IMR-90 (cell line): ENCODE measurements at regions not wholly inside any gene's neighbourhood (a gene's known extent, or its start where the extent isn't known, plus 50 kb on each side); places are given as distances from the start of the nearest gene placed in this dataset.

ENCODE experiments used
- ATAC-seq: fragments of 200-7000 bp; cut with Tn5 transposase; 2 replicates; pipeline ENCODE4 v1.9.1; 2020; ENCODE audit warnings: low read depth, mild to moderate bottlenecking, moderate library complexity
- BruUV-seq: library from RNA; stranded (reverse); fragments of 400-500 nt; replicated peaks from 2 replicates; lab custom pipeline; 2021; lab: Mats Ljungman, UMichigan
- CTCF ChIA-PET: fragments of 300-600 bp; formaldehyde crosslinking; extraction: SDS; loops from one replicate; lab custom pipeline; 2021; ENCODE audit warnings: antibody characterized with exemption; lab: Yijun Ruan, JAX
- POLR2A ChIA-PET: fragments of 300-600 bp; sonication (Branson Sonifier 250); formaldehyde crosslinking; loops from one replicate; lab custom pipeline; 2022; ENCODE audit warnings: antibody characterized with exemption; ENCODE audit not compliant: unreplicated experiment; lab: Charles Lee
- DNase-seq: peaks from one replicate; pipeline ENCODE4 v3.0.0; 2013
- H2AFZ ChIP-seq: replicated peaks from 2 replicates; pipeline ENCODE3; 2013; ENCODE audit warnings: low read length, mild to moderate bottlenecking; ENCODE audit not compliant: poor library complexity
- H2AK5ac ChIP-seq: 2 replicates; pipeline ENCODE4 v1.6.1; 2013; ENCODE audit warnings: low read depth, low read length, inconsistent platforms
- H2AK9ac ChIP-seq: replicated peaks from 2 replicates; pipeline ENCODE3; 2013; ENCODE audit warnings: mild to moderate bottlenecking, low read depth, low read length, moderate library complexity; ENCODE audit not compliant: poor library complexity
- H2BK120ac ChIP-seq: 2 replicates; pipeline ENCODE4 v1.6.1; 2013; ENCODE audit warnings: low read depth, low read length, inconsistent platforms
- H2BK15ac ChIP-seq: 3 replicates; pipeline ENCODE4 v1.6.1; 2013; ENCODE audit warnings: low read depth, low read length, inconsistent platforms
- H2BK20ac ChIP-seq: 2 replicates; pipeline ENCODE4 v1.6.1; 2013; ENCODE audit warnings: low read depth, mild to moderate bottlenecking, inconsistent platforms, low read length, moderate library complexity
- H2BK5ac ChIP-seq: 2 replicates; pipeline ENCODE4 v1.6.1; 2013; ENCODE audit warnings: mild to moderate bottlenecking, low read depth, low read length, inconsistent platforms; ENCODE audit not compliant: poor library complexity, severe bottlenecking
- H3K14ac ChIP-seq: replicated peaks from 2 replicates; pipeline ENCODE4 v1.6.1; 2013; ENCODE audit warnings: low read depth, low read length, inconsistent platforms
- H3K18ac ChIP-seq: 2 replicates; pipeline ENCODE4 v1.6.1; 2013; ENCODE audit warnings: low read depth, low read length, control low read depth
- H3K23ac ChIP-seq: 2 replicates; pipeline ENCODE4 v1.6.1; 2013; ENCODE audit warnings: low read depth, low read length, inconsistent platforms
- H3K27ac ChIP-seq: 2 replicates; pipeline ENCODE4 v1.5.1; 2013; ENCODE audit warnings: mild to moderate bottlenecking, control low read depth, low read length; ENCODE audit not compliant: insufficient read depth
- H3K27me3 ChIP-seq: 2 replicates; pipeline ENCODE4 v1.6.1; 2013; ENCODE audit warnings: low read length; ENCODE audit not compliant: control insufficient read depth, insufficient read depth
- H3K36me3 ChIP-seq: 2 replicates; pipeline ENCODE4 v1.6.1; 2013; ENCODE audit warnings: low read length, mixed read lengths; ENCODE audit not compliant: control insufficient read depth, insufficient read depth
- H3K4ac ChIP-seq: 2 replicates; pipeline ENCODE4 v1.6.1; 2013; ENCODE audit warnings: low read depth, low read length, inconsistent platforms
- H3K4me1 ChIP-seq: 2 replicates; pipeline ENCODE4 v1.6.1; 2013; ENCODE audit warnings: low read length, mixed read lengths; ENCODE audit not compliant: control insufficient read depth, insufficient read depth
- H3K4me2 ChIP-seq: 2 replicates; pipeline ENCODE4 v1.6.1; 2013; ENCODE audit warnings: low read depth, mild to moderate bottlenecking, control low read depth, low read length, moderate library complexity
- H3K4me3 ChIP-seq: 2 replicates; pipeline ENCODE4 v1.5.1; 2013; ENCODE audit warnings: low read depth, mild to moderate bottlenecking, control low read depth, low read length, moderate library complexity; ENCODE audit not compliant: insufficient read depth
- H3K56ac ChIP-seq: 2 replicates; pipeline ENCODE4 v1.6.1; 2013; ENCODE audit warnings: low read length, inconsistent platforms; ENCODE audit not compliant: insufficient read depth; ENCODE audit errors: extremely low read depth
- H3K79me1 ChIP-seq, 2 experiments: 2 replicates each; pipeline ENCODE4 v1.6.1; 2013; ENCODE audit warnings: low read length in 2 of 2, inconsistent platforms in 1 of 2, low read depth in 1 of 2
- H3K9ac ChIP-seq: 2 replicates; pipeline ENCODE4 v1.6.1; 2013; ENCODE audit warnings: low read depth, low read length, control low read depth
- H3K9me1 ChIP-seq: 2 replicates; pipeline ENCODE4 v1.6.1; 2013; ENCODE audit warnings: low read length, inconsistent platforms; ENCODE audit not compliant: insufficient read depth
- H3K9me3 ChIP-seq: 2 replicates; pipeline ENCODE4 v1.6.1; 2013; ENCODE audit warnings: low read length; ENCODE audit not compliant: control insufficient read depth, insufficient read depth
- H4K20me1 ChIP-seq: 2 replicates; pipeline ENCODE4 v1.6.1; 2013; ENCODE audit warnings: low read length, inconsistent platforms; ENCODE audit not compliant: insufficient read depth
- H4K5ac ChIP-seq: 2 replicates; pipeline ENCODE4 v1.6.1; 2013; ENCODE audit warnings: mild to moderate bottlenecking, low read depth, low read length, control low read depth
- H4K8ac ChIP-seq, 2 experiments: 2 replicates each; pipeline ENCODE4 v1.6.1; 2013; ENCODE audit warnings: low read depth in 2 of 2, low read length in 2 of 2, control low read depth in 1 of 2, inconsistent platforms in 1 of 2
- H4K91ac ChIP-seq: 2 replicates; pipeline ENCODE4 v1.6.1; 2013; ENCODE audit warnings: low read depth, low read length, inconsistent platforms; ENCODE audit not compliant: insufficient read depth
- CTCF ChIP-seq: conservative IDR thresholded peaks from 2 replicates; pipeline ENCODE4 v1.5.1; 2012; ENCODE audit warnings: mild to moderate bottlenecking, low read depth, low read length, improper control_type of control experiment
- RAD21 ChIP-seq: IDR thresholded peaks from 2 replicates; pipeline ENCODE4 v1.6.1; 2012; ENCODE audit warnings: low read length, improper control_type of control experiment
- RFX5 ChIP-seq: IDR thresholded peaks from 2 replicates; pipeline ENCODE4 v1.8.0; 2012; ENCODE audit warnings: low read depth, mild to moderate bottlenecking, low read length, moderate library complexity
- USF2 ChIP-seq: fragments of 150-350 bp; IDR thresholded peaks from 2 replicates; pipeline ENCODE4 v1.6.1; 2017; ENCODE audit warnings: mild to moderate bottlenecking, antibody characterized with exemption, low read length, low read depth
- WGBS, 2 experiments: methylation state at CpG; one replicate each; pipeline versions ENCODE4 v1.1.5 to v1.1.7; 2013; ENCODE audit warnings: missing lambda C conversion rate in 2 of 2; ENCODE audit not compliant: insufficient read length in 1 of 2; ENCODE audit errors: extremely low coverage in 2 of 2; 5-methylcytosine and 5-hydroxymethylcytosine counted together
- dilution Hi-C: fragments of 300-500 bp; cut with HindIII; formaldehyde crosslinking; loops from one replicate; pipeline ENCODE4 v1.14.3; 2018; ENCODE audit warnings: low sequenced_read_pairs; ENCODE audit not compliant: unreplicated experiment
- in situ Hi-C: fragments of 300-500 bp; cut with MboI; formaldehyde crosslinking; loops from 3 replicates; pipeline ENCODE4 v1.14.3; 2019; ENCODE audit warnings: low sequenced_read_pairs, inconsistent platforms, mixed read lengths
- intact Hi-C: fragments of 100-400 bp; cut with micrococcal nuclease; formaldehyde crosslinking; loops from 2 replicates; pipeline ENCODE4 v1.10.0; 2022

- dilution Hi-C loops (no loop called here), in situ Hi-C loops (loop anchor here (25.0 kb wide), 2 partner anchors 210 to 310 kb away; no protein-coding TSS in a partner anchor), intact Hi-C loops (no loop called here)
- Histone ChIP-seq H3K9ac (no peak overlapping the region), H2BK20ac (no peak overlapping the region), H3K14ac (no peak overlapping the region), H2BK5ac (no peak overlapping the region), H3K18ac (no peak overlapping the region), H4K5ac (no peak overlapping the region), H3K36me3 (no peaks in the 10 kb centered on the region), H3K23ac (no peak overlapping the region), H4K8ac (no peak overlapping the region), H3K4me3 (no peak overlapping the region), H2BK120ac (no peak overlapping the region), H3K4me2 (no peak overlapping the region), H3K27me3 (no peaks in the 10 kb centered on the region; the same call in 1 of the 2 replicates), H2BK15ac (no peak overlapping the region), H3K4ac (no peak overlapping the region), H2AK5ac (no peak overlapping the region), H3K79me1 (no peaks in the 10 kb centered on the region), H3K9me1 (no peaks in the 10 kb centered on the region), H4K91ac (no peak overlapping the region), H4K20me1 (no peaks in the 10 kb centered on the region), H3K56ac (no peak overlapping the region), H3K4me1 (no peaks in the 10 kb centered on the region), H2AK9ac (no peak overlapping the region), H3K9me3 (no peaks in the 10 kb centered on the region), H3K27ac (no peak overlapping the region), H2AFZ (peak overlapping the region; percentile 65)
- BruUV-seq = no TSS peak
- TF ChIP-seq CTCF = peak; percentile 30
- TF ChIP-seq RAD21 = peak; percentile 34; the same call in 1 of the 2 replicates
- no peak for TF ChIP-seq USF2
- TF ChIP-seq RFX5 = no peak
- no peak for DNase-seq
- peak; percentile 59 for ATAC-seq
- ChIA-PET POLR2A (no interaction called here), CTCF (interaction anchor here (0.6 kb wide), 1 partner anchor 271 kb away, joined by 3 read pairs; no protein-coding TSS in a partner anchor)
- WGBS, 2 experiments = 69% methylated on average over 13 of the region's 25 CpGs; no CpG with 5 or more reads in 1 of the 2 experiments
Measured at GRCh38 chr1:227447531-227447990, 115.8 kb upstream of the ZNF678 start.
